ENCODE measurements at regions not wholly inside any gene's neighbourhood (a gene's known extent, or its start where the extent isn't known, plus 50 kb on each side); places are given as distances from the start of the nearest gene placed in this dataset.
A peak's percentile ranks its signal among the peaks of the same experiment; 100 is the strongest.
"Not testable (repeated sequence)": the region's sequence is repeated elsewhere in the genome, so short reads cannot be mapped to it uniquely, and the experiment has no call there.

DNA sequence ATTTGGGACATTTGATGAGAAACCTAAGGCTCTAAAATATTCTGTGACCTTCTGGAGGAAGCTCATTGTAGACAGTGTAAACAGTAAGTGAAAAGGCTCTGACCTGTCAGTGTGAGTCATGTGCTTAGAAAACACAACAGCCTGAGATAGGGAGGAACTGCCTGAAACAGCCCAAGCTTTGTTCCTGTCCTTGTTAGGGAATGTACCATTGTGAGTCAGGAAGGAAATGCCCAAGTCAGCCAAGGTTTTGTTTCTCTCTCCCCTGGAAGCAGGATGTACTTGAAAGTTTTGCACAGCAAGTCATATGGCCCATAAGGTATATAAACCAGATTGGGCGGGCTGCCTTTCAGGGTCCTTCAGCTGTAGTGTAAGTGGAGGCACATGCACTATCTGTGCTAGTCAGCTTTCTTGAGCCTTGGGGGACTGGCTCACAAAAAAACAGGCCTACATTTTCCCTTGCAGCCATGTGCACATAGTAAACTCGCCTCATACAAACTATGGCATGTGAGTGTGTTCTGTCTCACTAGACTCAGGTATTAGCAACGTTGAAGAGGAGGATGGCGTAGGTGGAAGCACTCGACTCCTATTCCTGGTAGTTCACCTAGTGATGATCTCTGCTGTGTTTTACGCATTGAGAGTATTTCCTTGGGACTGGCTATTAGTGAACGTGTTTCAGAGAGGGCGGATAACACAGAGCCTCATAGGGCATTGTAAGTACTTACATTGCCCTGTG, 141.2 kb upstream of the KLHL1 start:
- CTCF ChIA-PET = no interaction called here
- intact Hi-C loops (cut with DNase I, micrococcal nuclease) = no loop called here
- POLR2A ChIA-PET = no interaction called here
- H3K27me3 Mint-ChIP-seq = no peaks in the 10 kb centered on the region
- H3K9me3 Mint-ChIP-seq (ENCODE audit: low read depth) = peaks cover 10% of the 10 kb centered on the region
- ATAC-seq (no peak), DNase-seq (no peak)
- no peak overlapping the region for H3K4me3 Mint-ChIP-seq
- H3K36me3 Mint-ChIP-seq (ENCODE audit: low read depth) = no peaks in the 10 kb centered on the region
- no peaks in the 10 kb centered on the region for H3K4me1 Mint-ChIP-seq
- no peak overlapping the region for H3K27ac Mint-ChIP-seq

DNA sequence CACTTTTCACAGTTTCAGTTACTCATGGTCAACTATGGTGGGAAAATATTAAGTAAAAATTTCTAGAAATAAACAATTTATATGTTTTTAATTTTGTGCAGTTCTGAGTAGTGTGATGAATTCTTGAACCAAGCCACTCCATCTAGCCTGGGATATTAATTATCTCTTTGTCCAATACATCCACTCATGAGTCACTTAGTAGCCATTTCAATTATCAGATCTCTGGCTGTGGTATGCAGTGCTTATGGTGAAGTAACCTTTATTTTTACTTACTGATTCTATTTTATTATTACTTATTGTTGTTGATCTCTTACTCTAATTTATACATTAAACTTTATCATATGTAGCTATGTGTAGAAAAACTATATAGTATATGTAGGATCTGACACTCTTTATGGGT, 128.9 kb upstream of the KLHL1 start:
- ChIA-PET POLR2A (no interaction called here), CTCF (no interaction called here)
- Mint-ChIP-seq H3K4me3 (no peak overlapping the region), H3K27ac (no peak overlapping the region), H3K4me1 (no peaks in the 10 kb centered on the region), H3K36me3 (ENCODE audit: low read depth) (no peaks in the 10 kb centered on the region), H3K9me3 (ENCODE audit: low read depth) (peaks cover 13% of the 10 kb centered on the region), H3K27me3 (no peaks in the 10 kb centered on the region)
- ATAC-seq = no peak
- intact Hi-C loops (cut with DNase I, micrococcal nuclease) = no loop called here
- no peak for DNase-seq

DNA sequence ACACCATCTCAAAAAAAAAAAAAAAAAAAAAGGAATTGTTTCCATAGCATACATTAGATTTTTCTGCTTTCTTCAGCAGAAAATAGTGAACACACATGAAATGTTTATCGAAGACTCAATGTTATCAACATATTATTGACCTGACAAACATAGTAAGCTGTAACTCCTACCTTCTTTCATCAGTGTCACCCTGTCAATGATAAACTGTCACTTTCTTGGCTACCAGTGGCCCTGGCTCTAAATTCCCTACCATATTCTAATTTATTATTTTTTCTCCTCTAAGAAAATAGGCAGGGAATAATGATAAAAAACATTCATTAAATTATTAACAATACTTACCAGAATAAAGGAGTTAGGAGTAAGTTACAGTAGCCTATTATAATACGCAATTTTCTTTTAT, 127.3 kb upstream of the KLHL1 start:
- ChIA-PET CTCF (no interaction called here), POLR2A (no interaction called here)
- intact Hi-C loops (cut with DNase I, micrococcal nuclease) = no loop called here
- no peaks in the 10 kb centered on the region for H3K27me3 Mint-ChIP-seq
- H3K4me3 Mint-ChIP-seq = no peak overlapping the region
- no peaks in the 10 kb centered on the region for H3K36me3 Mint-ChIP-seq (ENCODE audit: low read depth)
- DNase-seq (no peak), ATAC-seq (no peak)
- H3K4me1 Mint-ChIP-seq = no peaks in the 10 kb centered on the region
- no peak overlapping the region for H3K27ac Mint-ChIP-seq
- H3K9me3 Mint-ChIP-seq (ENCODE audit: low read depth) = peaks cover 10% of the 10 kb centered on the region

DNA sequence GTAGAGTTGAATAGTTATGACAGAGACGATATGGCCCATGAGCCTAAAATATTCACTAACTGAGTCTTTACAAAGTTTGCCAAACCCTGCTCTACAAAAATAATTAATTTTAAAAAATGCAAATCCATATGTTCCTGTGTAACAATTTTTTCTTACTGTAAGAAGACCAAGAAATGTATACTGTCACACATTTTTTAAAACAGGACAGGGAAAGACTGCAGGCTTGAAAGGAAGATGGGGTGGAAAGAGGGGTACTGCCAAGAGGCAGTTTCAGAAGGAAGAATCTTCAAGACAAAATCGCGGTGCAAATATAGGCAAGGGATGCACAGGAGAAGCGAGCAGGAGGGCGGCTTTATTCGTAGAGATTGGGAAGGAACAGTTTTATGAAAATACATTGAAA, 115.7 kb upstream of the KLHL1 start:
- Mint-ChIP-seq H3K27me3 (no peaks in the 10 kb centered on the region), H3K9me3 (ENCODE audit: low read depth) (peaks cover 11% of the 10 kb centered on the region), H3K4me1 (no peaks in the 10 kb centered on the region), H3K27ac (no peak overlapping the region), H3K4me3 (no peak overlapping the region), H3K36me3 (ENCODE audit: low read depth) (no peaks in the 10 kb centered on the region)
- intact Hi-C loops (cut with DNase I, micrococcal nuclease) = no loop called here
- ChIA-PET CTCF (no interaction called here), POLR2A (no interaction called here)
- DNase-seq (no peak), ATAC-seq (no peak)

DNA sequence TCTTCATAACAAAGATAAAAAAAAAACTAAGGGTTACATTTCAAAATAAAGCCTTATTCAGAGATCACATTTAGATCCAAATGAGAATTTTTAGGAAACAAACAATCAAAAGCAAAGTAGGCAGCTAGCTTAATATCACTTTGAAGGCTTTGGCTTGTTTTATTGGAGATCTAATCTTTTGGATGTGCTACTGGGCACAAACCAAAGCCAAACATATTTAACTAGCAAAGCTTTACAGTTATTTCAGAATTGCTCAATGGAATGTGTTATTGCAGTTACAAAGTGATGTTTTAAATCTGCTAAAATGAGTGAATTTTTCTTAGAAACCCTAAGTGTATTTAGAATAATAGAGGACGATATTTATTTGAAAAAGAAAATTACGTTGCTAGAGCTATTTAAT, 114.7 kb upstream of the KLHL1 start:
- DNase-seq = no peak
- ATAC-seq = no peak
- intact Hi-C loops (cut with DNase I, micrococcal nuclease) = no loop called here
- CTCF ChIA-PET = no interaction called here
- no peak overlapping the region for H3K27ac Mint-ChIP-seq
- H3K4me3 Mint-ChIP-seq = no peak overlapping the region
- H3K4me1 Mint-ChIP-seq = no peaks in the 10 kb centered on the region
- POLR2A ChIA-PET = no interaction called here
- H3K9me3 Mint-ChIP-seq (ENCODE audit: low read depth) = peaks cover 11% of the 10 kb centered on the region
- no peaks in the 10 kb centered on the region for H3K27me3 Mint-ChIP-seq
- no peaks in the 10 kb centered on the region for H3K36me3 Mint-ChIP-seq (ENCODE audit: low read depth)

DNA sequence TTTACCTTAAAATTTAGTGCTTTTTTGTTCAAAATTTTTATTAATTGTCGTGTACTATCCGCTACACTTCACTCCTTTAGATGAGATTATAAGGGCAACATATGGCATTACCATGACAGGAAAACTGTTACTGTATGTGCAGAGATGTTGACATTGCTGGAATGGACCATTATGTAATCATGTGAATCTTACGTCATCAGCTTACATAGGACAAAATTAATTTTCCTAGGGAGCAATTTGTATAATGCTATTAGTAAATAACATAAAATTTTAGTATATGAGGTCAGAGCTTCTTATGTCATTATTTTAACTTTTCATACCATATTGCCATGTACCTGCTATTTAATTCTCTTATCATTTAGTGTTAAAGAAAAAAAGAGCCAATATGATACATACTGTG, 110.4 kb upstream of the KLHL1 start:
- intact Hi-C loops (cut with DNase I, micrococcal nuclease) = no loop called here
- H3K4me3 Mint-ChIP-seq = no peak overlapping the region
- no peaks in the 10 kb centered on the region for H3K36me3 Mint-ChIP-seq (ENCODE audit: low read depth)
- ATAC-seq (no peak), DNase-seq (no peak)
- no peaks in the 10 kb centered on the region for H3K4me1 Mint-ChIP-seq
- H3K9me3 Mint-ChIP-seq (ENCODE audit: low read depth) = peaks cover 7% of the 10 kb centered on the region
- CTCF ChIA-PET = no interaction called here
- H3K27ac Mint-ChIP-seq = no peak overlapping the region
- POLR2A ChIA-PET = no interaction called here
- H3K27me3 Mint-ChIP-seq = no peaks in the 10 kb centered on the region

DNA sequence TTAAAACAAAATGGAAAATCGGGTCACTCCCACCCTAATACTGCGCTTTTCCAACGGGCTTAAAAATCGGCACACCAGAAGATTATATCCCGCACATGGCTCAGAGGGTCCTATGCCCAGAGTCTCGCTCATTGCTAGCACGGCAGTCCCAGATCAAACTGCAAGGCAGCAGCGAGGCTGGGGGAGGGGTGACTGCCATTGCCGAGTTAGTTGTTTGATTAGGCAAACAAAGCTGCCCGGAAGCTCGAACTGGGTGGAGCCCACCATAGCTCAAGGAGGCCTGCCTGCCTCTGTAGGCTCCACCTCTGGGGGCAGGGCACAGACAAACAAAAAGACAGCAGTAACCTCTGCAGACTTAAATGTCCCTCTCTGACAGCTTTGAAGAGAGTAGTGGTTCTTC, 100.7 kb upstream of the KLHL1 start:
- POLR2A ChIA-PET; DNase-seq; CTCF ChIA-PET; ATAC-seq; intact Hi-C loops (cut with DNase I, micrococcal nuclease); H3K27me3 Mint-ChIP-seq; H3K4me3 Mint-ChIP-seq; H3K36me3 Mint-ChIP-seq (ENCODE audit: low read depth); H3K4me1 Mint-ChIP-seq; H3K27ac Mint-ChIP-seq; H3K9me3 Mint-ChIP-seq (ENCODE audit: low read depth): not testable (repeated sequence)

GRCh38 chr13:70206671-70207070, 98.4 kb upstream of the KLHL1 start:
- H3K4me3 Mint-ChIP-seq = no peak overlapping the region
- intact Hi-C loops (cut with DNase I, micrococcal nuclease) = no loop called here
- no peak for DNase-seq
- no peaks in the 10 kb centered on the region for H3K36me3 Mint-ChIP-seq (ENCODE audit: low read depth)
- no peaks in the 10 kb centered on the region for H3K4me1 Mint-ChIP-seq
- peaks cover 15% of the 10 kb centered on the region for H3K9me3 Mint-ChIP-seq (ENCODE audit: low read depth)
- H3K27ac Mint-ChIP-seq = no peak overlapping the region
- no peak for ATAC-seq
- H3K27me3 Mint-ChIP-seq = no peaks in the 10 kb centered on the region
- CTCF ChIA-PET = no interaction called here
- POLR2A ChIA-PET = no interaction called here

DNA sequence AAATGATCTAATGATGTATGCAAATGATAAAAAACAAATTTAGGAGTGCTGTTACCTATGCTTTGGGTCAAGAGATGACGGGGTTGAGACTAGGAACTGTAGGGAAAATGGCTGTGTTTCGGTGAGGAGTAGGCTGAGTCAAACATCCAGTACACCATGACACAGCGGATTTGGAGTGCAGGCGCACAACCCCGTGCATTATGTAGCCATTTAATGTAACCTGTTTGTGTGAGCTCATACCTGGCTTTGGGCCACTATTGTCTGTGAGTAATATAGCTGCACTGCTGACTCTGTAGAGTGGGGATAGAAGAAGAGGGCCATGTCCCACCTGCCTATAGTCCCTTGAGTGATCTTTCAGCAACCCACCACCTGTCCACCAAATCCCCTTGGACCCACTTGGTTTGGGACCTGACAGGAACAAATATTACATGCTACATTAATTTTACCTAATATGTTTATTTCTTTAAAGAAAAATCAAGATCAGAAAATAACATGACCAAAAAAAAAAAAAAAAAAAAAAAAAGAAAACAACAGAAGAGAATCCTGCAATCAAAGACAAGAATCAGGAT, 95.5 kb upstream of the KLHL1 start:
- ChIA-PET POLR2A (no interaction called here), CTCF (no interaction called here)
- Mint-ChIP-seq H3K9me3 (ENCODE audit: low read depth) (peaks cover 10% of the 10 kb centered on the region), H3K36me3 (ENCODE audit: low read depth) (no peaks in the 10 kb centered on the region), H3K27ac (no peak overlapping the region), H3K4me1 (no peaks in the 10 kb centered on the region), H3K27me3 (no peaks in the 10 kb centered on the region), H3K4me3 (no peak overlapping the region)
- intact Hi-C loops (cut with DNase I, micrococcal nuclease) = no loop called here
- ATAC-seq (no peak), DNase-seq (peak; percentile 3)

DNA sequence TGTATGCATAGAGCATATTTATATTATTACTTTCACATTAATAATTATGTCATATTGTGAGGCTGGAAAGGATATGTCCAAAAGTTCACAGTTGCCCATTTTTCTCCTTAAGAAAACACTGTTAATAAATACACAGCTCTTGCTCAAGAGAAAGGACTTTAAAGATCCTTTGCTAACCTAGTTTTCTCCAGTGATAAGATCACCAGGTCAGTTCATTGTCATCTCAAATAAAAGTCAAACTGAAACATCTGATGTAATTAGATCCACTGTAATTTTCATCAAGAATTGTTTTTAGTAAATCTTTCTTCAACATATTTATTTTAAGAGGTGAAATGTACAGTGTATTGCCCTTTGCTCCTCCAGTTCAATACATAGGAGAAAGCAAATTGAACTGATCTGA, 82.8 kb upstream of the KLHL1 start:
- H3K27me3 Mint-ChIP-seq = no peaks in the 10 kb centered on the region
- ATAC-seq = no peak
- POLR2A ChIA-PET = no interaction called here
- H3K27ac Mint-ChIP-seq = no peak overlapping the region
- no peaks in the 10 kb centered on the region for H3K4me1 Mint-ChIP-seq
- CTCF ChIA-PET = no interaction called here
- no peak for DNase-seq
- H3K9me3 Mint-ChIP-seq (ENCODE audit: low read depth) = peaks cover 11% of the 10 kb centered on the region
- H3K36me3 Mint-ChIP-seq (ENCODE audit: low read depth) = no peaks in the 10 kb centered on the region
- intact Hi-C loops (cut with DNase I, micrococcal nuclease) = no loop called here
- no peak overlapping the region for H3K4me3 Mint-ChIP-seq

GRCh38 chr13:70189981-70190380, 81.7 kb upstream of the KLHL1 start:
- Mint-ChIP-seq H3K36me3 (ENCODE audit: low read depth) (no peaks in the 10 kb centered on the region), H3K27me3 (no peaks in the 10 kb centered on the region), H3K4me3 (no peak overlapping the region), H3K27ac (no peak overlapping the region), H3K9me3 (ENCODE audit: low read depth) (peaks cover 11% of the 10 kb centered on the region), H3K4me1 (no peaks in the 10 kb centered on the region)
- intact Hi-C loops (cut with DNase I, micrococcal nuclease) = no loop called here
- ATAC-seq (no peak), DNase-seq (no peak)
- ChIA-PET CTCF (no interaction called here), POLR2A (no interaction called here)

- H3K9me3 Mint-ChIP-seq (ENCODE audit: low read depth) = peaks cover 3% of the 10 kb centered on the region
- ChIA-PET CTCF (no interaction called here), POLR2A (no interaction called here)
- H3K36me3 Mint-ChIP-seq (ENCODE audit: low read depth) = no peaks in the 10 kb centered on the region
- H3K27me3 Mint-ChIP-seq = no peaks in the 10 kb centered on the region
- H3K4me3 Mint-ChIP-seq = no peak overlapping the region
- intact Hi-C loops (cut with DNase I, micrococcal nuclease) = no loop called here
- H3K4me1 Mint-ChIP-seq = no peaks in the 10 kb centered on the region
- DNase-seq (no peak), ATAC-seq (no peak)
- no peak overlapping the region for H3K27ac Mint-ChIP-seq
Measured at GRCh38 chr13:70188567-70188966, 80.3 kb upstream of the KLHL1 start.

DNA sequence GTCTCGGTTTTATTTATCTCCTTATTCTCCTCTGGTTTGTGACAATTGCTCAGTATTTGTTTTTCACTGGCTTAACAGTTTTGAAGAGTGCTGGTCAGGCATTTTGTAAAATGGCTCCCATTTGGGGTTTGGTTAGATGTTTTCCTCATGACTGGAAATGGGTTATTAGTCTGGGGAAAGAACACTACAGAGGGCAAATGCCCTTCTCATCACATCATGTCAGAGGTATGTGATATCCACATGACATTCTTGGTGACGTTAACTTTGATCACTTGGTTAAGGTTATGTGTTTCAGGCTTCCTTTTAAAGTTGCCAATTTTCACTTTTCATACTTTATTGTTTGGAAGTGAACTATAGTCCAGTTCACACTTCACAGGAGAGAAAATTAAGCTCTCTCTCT, 74.8 kb upstream of the KLHL1 start:
- POLR2A ChIA-PET = no interaction called here
- intact Hi-C loops (cut with DNase I, micrococcal nuclease) = no loop called here
- ATAC-seq (no peak), DNase-seq (no peak)
- H3K27ac Mint-ChIP-seq = no peak overlapping the region
- H3K4me1 Mint-ChIP-seq = no peaks in the 10 kb centered on the region
- CTCF ChIA-PET = no interaction called here
- H3K36me3 Mint-ChIP-seq (ENCODE audit: low read depth) = no peaks in the 10 kb centered on the region
- H3K27me3 Mint-ChIP-seq = no peaks in the 10 kb centered on the region
- H3K4me3 Mint-ChIP-seq = no peak overlapping the region
- no peaks in the 10 kb centered on the region for H3K9me3 Mint-ChIP-seq (ENCODE audit: low read depth)
